Amniotic stem cell (primary cell): ENCODE measurements at regions not wholly inside any gene's neighbourhood (a gene's known extent, or its start where the extent isn't known, plus 50 kb on each side); places are given as distances from the start of the nearest gene placed in this dataset.

ENCODE experiments used
- DNase-seq: peaks from one replicate; lab custom pipeline; 2025; lab: John Stamatoyannopoulos, UW

- DNase-seq, result no peak
Measured at GRCh38 chrX:113741744-113742143, 842.1 kb upstream of the HTR2C start.

- DNase-seq, result no peak
Measured at GRCh38 chrX:113728937-113729336, 854.9 kb upstream of the HTR2C start.

GRCh38 chrX:113726898-113727297, 857.0 kb upstream of the HTR2C start:
- DNase-seq, result no peak

GRCh38 chrX:113726466-113726865, 857.4 kb upstream of the HTR2C start:
- DNase-seq, result no peak

- DNase-seq, result no peak
Measured at GRCh38 chrX:113726009-113726408, 857.9 kb upstream of the HTR2C start.

- DNase-seq, result no peak
Measured at GRCh38 chrX:113699939-113700338, 859.3 kb upstream of the AMOT start.

- DNase-seq, result no peak
Measured at GRCh38 chrX:113675278-113675677, 834.6 kb upstream of the AMOT start.

- DNase-seq, result no peak
Measured at GRCh38 chrX:113651306-113651705, 810.7 kb upstream of the AMOT start.

- peak; percentile 4 for DNase-seq
Measured at GRCh38 chrX:113644426-113644825, 803.8 kb upstream of the AMOT start.

GRCh38 chrX:113634565-113634964, 793.9 kb upstream of the AMOT start:
- DNase-seq, result no peak

- no peak for DNase-seq
Measured at GRCh38 chrX:113629326-113629725, 788.7 kb upstream of the AMOT start.

GRCh38 chrX:113594123-113594841, 753.7 kb upstream of the AMOT start:
- no peak for DNase-seq

GRCh38 chrX:113586281-113586898, 745.8 kb upstream of the AMOT start:
- DNase-seq, result no peak

- no peak for DNase-seq
Measured at GRCh38 chrX:113580486-113580885, 739.9 kb upstream of the AMOT start.

GRCh38 chrX:113558576-113558975, 717.9 kb upstream of the AMOT start:
- no peak for DNase-seq

GRCh38 chrX:113551919-113552318, 711.3 kb upstream of the AMOT start:
- no peak for DNase-seq

- no peak for DNase-seq
Measured at GRCh38 chrX:113548308-113549015, 707.8 kb upstream of the AMOT start.

- DNase-seq, result no peak
Measured at GRCh38 chrX:113545040-113545439, 704.4 kb upstream of the AMOT start.

- no peak for DNase-seq
Measured at GRCh38 chrX:113539599-113540356, 699.1 kb upstream of the AMOT start.

GRCh38 chrX:113529426-113530013, 688.9 kb upstream of the AMOT start:
- no peak for DNase-seq

- DNase-seq, result no peak
Measured at GRCh38 chrX:113522814-113523213, 682.2 kb upstream of the AMOT start.

- DNase-seq, result no peak
Measured at GRCh38 chrX:113514906-113515305, 674.3 kb upstream of the AMOT start.
